Fibroblast of gingiva (primary cell): ENCODE measurements at regions not wholly inside any gene's neighbourhood (a gene's known extent, or its start where the extent isn't known, plus 50 kb on each side); places are given as distances from the start of the nearest gene placed in this dataset.

ENCODE experiments used
- DNase-seq: peaks from one replicate; pipeline ENCODE4 v3.0.0-alpha.2; 2011; ENCODE audit warnings: low read depth

DNA sequence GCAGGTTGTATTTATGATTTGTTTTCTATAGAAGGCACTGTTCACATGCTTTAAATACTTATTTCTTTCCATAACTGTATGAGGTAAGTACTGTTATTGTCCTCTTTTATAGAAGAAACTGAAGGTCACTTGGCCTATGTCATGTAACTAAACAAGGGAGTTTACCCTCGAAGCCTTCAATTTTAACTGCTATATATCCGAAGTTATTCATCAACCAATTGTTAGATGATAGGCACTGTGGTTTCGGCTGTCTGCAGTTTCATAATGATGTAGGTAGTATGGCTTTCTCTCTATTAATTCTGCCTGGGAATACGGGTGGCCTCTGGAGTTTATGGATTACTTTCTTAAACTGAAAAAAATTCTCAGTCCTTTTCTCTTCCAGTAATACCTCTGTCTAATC is 413.3 kb upstream of the ADGRL2 start:
- DNase-seq: no peak

DNA sequence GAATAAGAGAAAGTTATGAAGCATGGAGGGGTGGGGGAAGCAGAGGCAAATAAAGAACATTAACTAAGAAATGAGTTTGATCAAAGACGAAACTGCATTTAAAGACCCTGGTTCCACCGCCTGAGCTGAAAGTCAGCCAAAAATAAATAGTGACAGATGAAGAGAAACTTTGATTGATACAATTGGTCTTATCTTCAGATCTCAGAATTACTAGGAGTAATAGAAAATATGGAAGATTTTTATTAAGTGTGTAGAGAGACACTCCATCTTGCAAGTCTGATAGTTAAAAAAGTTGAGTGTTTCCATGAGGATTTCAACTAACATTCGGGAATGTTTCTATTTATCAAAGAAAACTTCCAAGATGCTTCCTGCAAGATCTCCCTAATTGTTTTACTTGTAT is 418.2 kb upstream of the ADGRL2 start:
- DNase-seq: no peak

GRCh38 chr1:81381881-81382280 is 418.9 kb upstream of the ADGRL2 start:
- DNase-seq: no peak

GRCh38 chr1:81380436-81380835 is 420.3 kb upstream of the ADGRL2 start:
- DNase-seq: no peak

GRCh38 chr1:81379430-81379829 is 421.3 kb upstream of the ADGRL2 start:
- DNase-seq: no peak

GRCh38 chr1:81377406-81377805 is 423.3 kb upstream of the ADGRL2 start:
- DNase-seq: no peak

DNA sequence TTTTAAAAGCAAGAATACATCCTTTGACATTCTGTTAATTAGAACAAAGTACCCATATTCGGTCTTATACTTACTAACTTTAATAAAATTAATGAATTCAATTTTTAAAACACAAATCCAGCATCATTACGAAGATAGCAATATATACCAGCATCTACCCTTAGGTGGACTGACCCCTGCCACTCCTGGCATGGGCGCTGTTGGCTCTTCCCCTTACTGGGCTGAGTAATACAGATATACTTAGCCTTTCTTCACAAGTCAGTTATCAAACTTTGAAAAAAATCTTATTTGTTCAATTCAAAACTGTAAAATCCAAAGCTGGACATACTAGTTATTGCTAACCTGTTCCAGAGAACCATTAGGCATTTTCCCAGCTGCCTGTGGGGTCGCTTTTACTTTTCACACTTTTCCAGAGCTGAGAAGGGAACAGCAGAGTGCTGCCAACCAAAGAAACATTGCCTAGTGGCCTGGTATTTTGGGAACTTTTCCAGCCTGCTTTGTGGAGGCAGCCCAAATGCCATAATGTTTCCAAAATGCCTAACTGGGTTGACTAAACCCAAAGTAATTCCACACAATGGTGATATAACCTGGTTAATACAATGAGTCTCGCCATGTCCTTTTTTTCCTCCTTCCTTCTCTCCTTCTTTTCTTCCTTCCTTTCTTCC is 424.7 kb upstream of the ADGRL2 start:
- no peak for DNase-seq

- no peak for DNase-seq
Measured at GRCh38 chr1:81374481-81374880, 426.3 kb upstream of the ADGRL2 start.

DNA sequence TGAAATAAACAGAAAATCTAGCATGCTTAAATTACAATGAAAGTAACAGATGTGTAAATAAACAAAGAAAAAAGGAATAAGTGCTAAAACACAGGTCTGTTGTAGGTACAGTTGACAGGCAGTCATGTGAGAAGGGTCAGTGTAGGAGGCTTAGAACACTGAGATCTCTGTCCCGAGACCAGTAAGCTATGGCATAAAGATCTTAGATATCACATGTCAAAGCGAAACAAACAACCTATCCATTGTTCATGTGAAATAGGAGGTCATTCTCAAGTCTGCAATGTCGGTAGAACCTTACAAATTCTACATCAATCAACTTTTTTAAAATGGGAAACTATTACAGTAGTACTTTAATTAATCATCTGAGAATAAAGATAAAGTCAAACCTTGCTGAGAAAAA is 428.9 kb upstream of the ADGRL2 start:
- DNase-seq: no peak

- no peak for DNase-seq
Measured at GRCh38 chr1:81369833-81370232, 430.9 kb upstream of the ADGRL2 start.

DNA sequence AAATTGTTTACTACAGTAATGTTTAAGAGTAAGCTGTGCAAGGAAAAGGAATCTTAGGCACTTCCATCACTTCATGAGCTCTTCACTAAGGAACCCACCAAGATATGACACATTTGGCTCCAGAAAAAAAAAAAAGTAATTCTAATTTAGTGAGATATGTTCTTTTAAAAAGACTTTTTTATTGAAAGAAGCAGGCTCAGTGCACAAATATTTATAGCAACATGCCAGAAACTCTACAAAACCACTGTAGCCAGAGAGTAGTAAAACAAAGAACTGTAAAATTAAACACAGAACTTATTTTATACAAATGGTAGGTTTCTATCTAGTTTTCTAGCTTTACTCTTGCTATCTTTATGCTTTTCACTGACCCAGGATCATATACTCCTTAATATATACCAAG is 434.6 kb upstream of the ADGRL2 start:
- DNase-seq: no peak

DNA sequence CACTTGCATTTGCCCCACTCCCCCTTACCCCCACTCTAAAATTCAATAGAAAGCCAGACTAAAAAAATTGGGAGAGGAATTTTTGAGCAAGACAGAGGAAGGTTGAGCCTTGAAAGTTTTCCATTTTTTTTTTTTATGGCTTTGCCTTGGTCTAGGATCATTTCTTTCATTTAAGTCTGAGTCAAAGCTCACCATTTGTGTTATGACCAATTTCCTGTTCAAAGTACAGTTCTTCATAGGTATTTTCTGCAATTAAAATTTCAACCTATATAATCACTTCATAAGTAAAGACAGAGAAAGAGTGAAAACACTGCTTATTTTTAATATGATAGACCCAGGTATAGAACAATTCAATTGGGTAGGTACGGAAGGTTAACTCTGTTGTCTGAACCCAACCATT is 436.6 kb upstream of the ADGRL2 start:
- no peak for DNase-seq

DNA sequence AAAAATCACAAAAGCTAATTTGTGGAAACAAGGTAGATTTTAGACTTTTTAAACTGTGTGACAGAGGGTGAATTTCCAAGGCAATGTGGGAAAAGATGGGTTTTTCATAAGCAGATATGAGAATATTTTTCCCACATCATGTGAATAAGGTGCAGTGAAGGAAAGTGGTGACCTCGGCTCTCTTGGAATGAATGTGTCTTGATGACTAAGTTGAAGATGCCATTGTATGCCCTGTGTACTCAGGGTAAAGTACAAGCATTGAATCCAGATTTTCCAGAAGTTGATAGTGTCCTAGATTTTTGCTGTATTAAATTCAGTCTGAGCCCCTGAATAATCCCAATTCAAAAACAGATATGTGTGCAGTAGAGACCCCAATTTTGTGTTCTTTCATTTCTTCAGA is 442.6 kb upstream of the ADGRL2 start:
- DNase-seq: no peak

DNA sequence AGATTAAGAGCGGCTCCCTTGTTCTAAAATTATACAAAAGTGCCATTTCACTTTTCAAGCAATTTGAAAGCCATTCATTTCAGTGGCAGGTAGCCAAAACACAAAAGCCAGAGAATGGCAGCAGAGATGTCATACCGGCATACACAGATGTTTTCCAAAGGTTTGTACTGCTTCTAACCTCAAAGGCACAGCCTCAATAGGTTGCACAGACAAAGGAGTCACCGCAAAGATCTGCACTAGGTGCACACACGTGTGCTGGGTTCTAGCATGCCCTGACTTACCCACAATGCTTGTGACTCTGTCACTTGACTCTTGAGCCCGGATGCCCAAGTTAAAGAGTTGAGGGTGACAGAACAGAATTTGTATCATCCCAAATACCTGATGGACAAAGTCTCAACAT is 448.9 kb upstream of the ADGRL2 start:
- DNase-seq: no peak

GRCh38 chr1:81349194-81349965 is 451.4 kb upstream of the ADGRL2 start:
- no peak for DNase-seq

DNA sequence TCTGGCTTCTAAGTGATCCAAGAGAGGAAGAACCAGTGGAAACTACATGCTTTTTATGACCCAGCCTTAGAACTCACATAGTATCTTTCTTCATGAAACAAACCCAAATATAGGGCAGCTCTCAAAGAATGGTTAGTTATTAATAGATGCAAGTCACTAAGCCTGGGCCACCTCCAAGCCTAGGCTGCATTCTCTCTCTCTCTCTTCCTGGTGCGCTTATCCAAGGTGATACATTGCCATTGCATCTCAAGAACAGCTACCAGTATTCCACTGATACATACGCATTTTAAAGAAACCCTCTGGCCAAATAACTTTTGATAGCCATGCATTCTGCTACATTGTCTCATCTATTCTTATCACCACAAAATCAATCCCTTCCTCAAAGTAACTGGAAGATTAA is 455.6 kb upstream of the ADGRL2 start:
- no peak for DNase-seq

DNA sequence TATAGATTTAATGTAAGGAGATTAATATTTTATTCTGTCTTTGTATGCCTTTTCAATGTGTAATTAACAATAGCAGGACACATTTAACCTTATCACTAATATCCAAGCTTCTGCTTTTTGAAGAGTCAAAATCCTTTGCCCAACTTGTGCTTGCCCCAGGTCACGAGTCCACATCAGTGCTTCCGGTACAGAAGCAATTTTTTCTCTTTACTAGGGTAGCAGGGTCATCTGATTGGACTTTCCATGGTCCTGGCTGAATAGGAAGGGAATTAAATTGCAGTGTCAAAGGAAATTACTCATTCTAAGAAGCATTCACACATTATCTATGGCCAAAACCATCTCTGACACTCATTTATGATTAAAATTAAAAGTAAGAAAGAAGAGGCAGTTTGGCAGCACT is 460.5 kb upstream of the ADGRL2 start:
- no peak for DNase-seq

- DNase-seq: no peak
Measured at GRCh38 chr1:81337226-81337625, 463.5 kb upstream of the ADGRL2 start.

DNA sequence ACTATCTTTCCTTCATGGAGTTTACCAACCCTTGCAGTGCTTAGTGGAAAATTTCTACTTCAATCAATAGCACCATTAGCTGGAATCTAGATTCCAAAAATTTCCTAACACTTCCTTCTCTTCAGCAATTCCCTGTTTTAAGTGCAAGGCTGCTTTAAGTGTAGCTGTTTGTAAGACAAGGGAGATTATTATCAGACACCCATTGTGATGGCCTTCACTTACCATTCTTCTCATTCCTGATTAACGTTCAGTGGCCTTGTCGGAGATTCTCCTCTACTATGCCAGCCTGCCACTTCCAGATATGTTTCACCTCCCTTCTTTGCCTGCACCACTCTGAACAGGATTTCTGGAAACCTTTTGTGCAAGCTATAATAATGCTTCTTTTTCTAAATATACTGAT is 464.9 kb upstream of the ADGRL2 start:
- DNase-seq: no peak

DNA sequence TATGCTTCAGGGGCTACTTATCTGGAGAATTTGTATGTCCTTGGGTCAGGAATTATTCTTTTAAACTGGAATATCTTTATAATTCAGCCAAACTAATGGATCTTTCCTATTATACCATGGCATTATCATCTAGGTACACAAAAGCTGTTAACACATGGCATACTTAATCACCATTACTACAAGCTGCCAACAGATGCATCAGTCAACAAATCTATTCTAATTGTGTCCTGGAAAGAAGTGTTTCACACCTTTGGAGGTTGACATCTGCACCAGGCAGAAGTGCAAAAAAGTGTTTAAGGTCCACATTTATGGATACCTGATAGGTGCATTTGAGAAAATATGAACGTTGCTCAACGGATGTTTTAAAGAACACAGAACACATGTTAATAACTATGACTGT is 470.2 kb upstream of the ADGRL2 start:
- no peak for DNase-seq

DNA sequence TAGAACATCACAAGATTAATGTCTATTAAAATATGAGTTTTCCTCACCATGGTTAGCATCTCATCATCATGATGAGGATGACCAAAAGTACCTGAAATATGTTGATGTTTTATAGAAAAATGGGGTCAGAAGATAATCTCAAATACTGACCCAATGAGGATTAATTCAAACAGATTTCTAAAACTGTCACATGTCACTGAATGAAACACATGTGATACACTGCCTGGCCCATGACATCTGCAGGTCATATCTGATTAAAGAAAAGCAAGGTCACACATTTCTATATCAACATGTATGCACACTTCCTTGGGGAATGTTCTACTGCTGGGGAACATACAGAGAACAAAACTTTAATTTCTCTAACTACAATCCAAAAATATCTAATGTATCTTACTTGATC is 470.6 kb upstream of the ADGRL2 start:
- no peak for DNase-seq

- DNase-seq: no peak
Measured at GRCh38 chr1:81329041-81329440, 471.7 kb upstream of the ADGRL2 start.

DNA sequence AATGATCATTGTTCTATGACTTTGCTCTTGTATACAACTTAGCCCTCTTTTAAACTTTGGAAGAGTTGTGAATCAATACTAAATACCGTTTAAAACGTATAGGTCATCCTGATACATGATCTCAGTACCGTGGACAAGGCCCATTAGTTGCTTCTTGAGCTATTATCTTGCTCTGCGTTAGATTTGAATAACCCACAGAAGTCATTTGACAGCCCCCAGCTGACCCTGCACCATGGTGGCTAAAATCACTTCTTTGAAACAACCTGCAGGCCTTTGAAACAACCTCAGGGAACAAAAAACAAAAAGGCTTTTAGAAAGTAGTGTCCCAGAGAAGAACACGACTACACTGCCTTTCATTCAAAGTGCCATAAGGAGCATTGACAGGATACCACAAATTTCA is 473.0 kb upstream of the ADGRL2 start:
- no peak for DNase-seq

GRCh38 chr1:81327103-81327710 is 473.5 kb upstream of the ADGRL2 start:
- no peak for DNase-seq
